Lower lobe of right lung (tissue), 2 donors: ENCODE measurements at regions not wholly inside any gene's neighbourhood (a gene's known extent, or its start where the extent isn't known, plus 50 kb on each side); places are given as distances from the start of the nearest gene placed in this dataset.
"Not testable (repeated sequence)": the region's sequence is repeated elsewhere in the genome, so short reads cannot be mapped to it uniquely, and the experiment has no call there.

Experiments used
- ATAC-seq, 2 donors: fragments of 200-7000 bp; cut with Tn5 transposase; one replicate each; pipeline ENCODE4 v1.9.1; 2020 to 2022; ENCODE audit warnings: mild to moderate bottlenecking in 2 of 2, moderate library complexity in 2 of 2
- DNase-seq: peaks from one replicate; pipeline ENCODE4 v3.0.0-alpha.2; 2020
- H3K27ac ChIP-seq: fragments of 200-600 bp; one replicate; pipeline ENCODE4 v1.8.0; 2022
- H3K27me3 ChIP-seq: fragments of 200-600 bp; one replicate; pipeline ENCODE4 v1.8.0; 2022; ENCODE audit warnings: low read depth
- H3K36me3 ChIP-seq: fragments of 200-600 bp; one replicate; pipeline ENCODE4 v1.8.0; 2022; ENCODE audit warnings: mild to moderate bottlenecking
- H3K4me1 ChIP-seq: fragments of 200-600 bp; one replicate; pipeline ENCODE4 v1.8.0; 2022
- H3K4me3 ChIP-seq: fragments of 200-600 bp; one replicate; pipeline ENCODE4 v1.8.0; 2022; ENCODE audit warnings: mild to moderate bottlenecking
- H3K9me3 ChIP-seq: fragments of 200-600 bp; one replicate; pipeline ENCODE4 v1.8.0; 2022
- CTCF ChIP-seq: fragments of 200-600 bp; IDR thresholded peaks from one replicate; pipeline ENCODE4 v1.8.0; 2022; ENCODE audit warnings: antibody characterized with exemption, mild to moderate bottlenecking
- intact Hi-C: fragments of 100-400 bp; cut with DNase I; formaldehyde crosslinking; loops from one replicate; pipeline ENCODE4 v1.11.0; 2022
- donor health status: DM: no; HTN: yes; CAD: no; lungs with severe emphysema.

GRCh38 chr15:39000008-39000734 is 435.6 kb upstream of the RASGRP1 start:
- intact Hi-C loops: no loop called here
- no peak for ATAC-seq

GRCh38 chr15:39009740-39010139 is 445.1 kb upstream of the RASGRP1 start:
- DNase-seq (no peak), ATAC-seq (no peak)
- Histone ChIP-seq H3K4me1 (no peaks in the 10 kb centered on the region), H3K36me3 (no peaks in the 10 kb centered on the region), H3K4me3 (no peak overlapping the region), H3K9me3 (peaks cover 16% of the 10 kb centered on the region), H3K27me3 (no peaks in the 10 kb centered on the region), H3K27ac (no peak overlapping the region)
- intact Hi-C loops: no loop called here
- no peak for TF ChIP-seq CTCF

More at GRCh38 chr15:39000008-39000734, 435.6 kb upstream of the RASGRP1 start:
- H3K9me3 ChIP-seq: no peaks in the 10 kb centered on the region
- no peak overlapping the region for H3K4me3 ChIP-seq
- H3K27ac ChIP-seq: no peak overlapping the region
- DNase-seq: no peak
- peaks cover 20% of the 10 kb centered on the region for H3K4me1 ChIP-seq
- no peaks in the 10 kb centered on the region for H3K27me3 ChIP-seq
- TF ChIP-seq CTCF: no peak
- H3K36me3 ChIP-seq: no peaks in the 10 kb centered on the region

GRCh38 chr15:39011066-39011465 is 446.5 kb upstream of the RASGRP1 start:
- not testable (repeated sequence) for ATAC-seq, H3K27me3 ChIP-seq

DNA sequence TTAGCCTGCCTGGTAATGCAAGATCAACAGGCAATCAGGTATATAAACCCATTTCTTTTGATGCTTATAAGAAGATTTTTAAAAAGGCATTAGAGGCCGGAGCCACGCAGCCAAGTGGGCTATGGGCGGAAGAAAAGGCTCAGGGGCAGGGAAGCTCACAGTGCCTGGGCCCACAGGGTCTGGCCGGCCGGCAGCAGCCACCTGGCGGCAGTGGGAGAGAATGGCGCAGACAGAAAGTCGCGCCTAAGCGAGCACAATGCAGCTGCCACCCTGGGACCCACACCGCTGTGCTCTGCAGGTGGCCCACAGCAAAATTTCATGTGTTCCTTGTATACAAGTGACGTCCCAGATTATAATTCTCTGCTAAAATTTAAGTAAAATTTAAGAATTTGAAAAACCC is 448.6 kb upstream of the RASGRP1 start:
- no peak for TF ChIP-seq CTCF
- H3K27ac ChIP-seq: no peak overlapping the region
- no peaks in the 10 kb centered on the region for H3K27me3 ChIP-seq
- H3K4me1 ChIP-seq: no peaks in the 10 kb centered on the region
- H3K36me3 ChIP-seq: no peaks in the 10 kb centered on the region
- intact Hi-C loops: no loop called here
- ATAC-seq: no peak
- no peak for DNase-seq
- peaks cover 12% of the 10 kb centered on the region for H3K9me3 ChIP-seq
- H3K4me3 ChIP-seq: no peak overlapping the region

More at GRCh38 chr15:39011066-39011465, 446.5 kb upstream of the RASGRP1 start:
- H3K36me3 ChIP-seq, H3K4me3 ChIP-seq, H3K27ac ChIP-seq, H3K4me1 ChIP-seq, intact Hi-C loops, DNase-seq: not testable (repeated sequence)
- H3K9me3 ChIP-seq: peaks cover 16% of the 10 kb centered on the region

DNA sequence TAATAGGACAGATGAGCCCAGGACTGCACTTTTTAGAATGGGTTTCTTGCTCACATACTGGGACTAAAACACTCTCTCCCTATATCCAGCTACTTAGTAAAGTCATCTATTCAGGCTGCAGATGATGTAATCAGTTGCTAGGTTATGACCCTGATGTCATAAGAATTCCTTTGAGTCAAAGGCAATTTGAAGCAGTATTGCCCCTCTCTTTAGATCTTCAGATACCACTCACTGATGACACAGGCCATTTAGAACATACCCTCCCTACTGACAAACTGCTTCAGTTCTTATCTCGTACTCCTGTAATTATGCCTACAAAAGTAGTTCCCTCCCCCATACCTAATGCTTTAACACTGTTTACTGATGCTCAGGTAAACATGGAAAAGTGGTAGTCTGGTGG is 450.1 kb upstream of the RASGRP1 start:
- intact Hi-C loops: no loop called here
- ATAC-seq (no peak), DNase-seq (no peak)
- TF ChIP-seq CTCF: no peak
- peaks cover 8% of the 10 kb centered on the region for H3K9me3 ChIP-seq
- H3K27ac ChIP-seq: no peak overlapping the region
- no peaks in the 10 kb centered on the region for H3K27me3 ChIP-seq
- no peak overlapping the region for H3K4me3 ChIP-seq
- no peaks in the 10 kb centered on the region for H3K4me1 ChIP-seq
- no peaks in the 10 kb centered on the region for H3K36me3 ChIP-seq

DNA sequence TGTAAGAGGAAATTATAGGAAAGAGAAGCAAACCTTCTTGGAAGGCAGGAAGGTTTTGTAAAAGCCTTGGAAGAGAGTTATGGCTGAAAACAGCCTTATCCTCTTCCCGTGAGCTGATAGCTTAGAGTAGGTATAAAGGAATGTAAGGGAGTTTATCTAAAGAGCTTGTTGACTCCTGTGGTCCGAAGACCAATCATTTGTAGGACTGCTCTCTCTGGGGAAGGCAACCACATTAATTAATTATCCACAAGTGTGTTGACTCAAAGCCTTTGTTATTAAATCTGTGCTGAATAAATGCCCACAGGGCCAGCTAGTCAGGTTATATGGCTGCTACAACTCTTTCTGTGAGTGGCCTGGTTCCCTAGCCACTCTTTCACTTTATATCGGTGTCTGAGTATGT is 452.1 kb upstream of the RASGRP1 start:
- no peak for ATAC-seq
- no peak for TF ChIP-seq CTCF
- intact Hi-C loops: no loop called here
- Histone ChIP-seq H3K9me3 (no peaks in the 10 kb centered on the region), H3K27me3 (no peaks in the 10 kb centered on the region), H3K36me3 (no peaks in the 10 kb centered on the region), H3K4me1 (no peaks in the 10 kb centered on the region), H3K4me3 (no peak overlapping the region), H3K27ac (no peak overlapping the region)
- no peak for DNase-seq
